Kidney epithelial cell (primary cell): ENCODE measurements at regions not wholly inside any gene's neighbourhood (a gene's known extent, or its start where the extent isn't known, plus 50 kb on each side); places are given as distances from the start of the nearest gene placed in this dataset.

Experiments used
- DNase-seq: peaks from one replicate; pipeline ENCODE4 v3.0.0-alpha.2; 2010; ENCODE audit warnings: low read depth
- H3K27me3 ChIP-seq: 2 replicates; pipeline ENCODE4 v1.6.0; 2011; ENCODE audit warnings: low read length; ENCODE audit not compliant: control insufficient read depth, insufficient read depth
- H3K36me3 ChIP-seq: 2 replicates; pipeline ENCODE4 v1.5.1; 2011; ENCODE audit warnings: low read length; ENCODE audit not compliant: control insufficient read depth, insufficient read depth
- H3K4me3 ChIP-seq: 2 replicates; pipeline ENCODE4 v1.5.1; 2011; ENCODE audit warnings: low read depth, mild to moderate bottlenecking, control low read depth, low read length
- CTCF ChIP-seq: IDR thresholded peaks from 2 replicates; pipeline ENCODE4 v1.5.1; 2011; ENCODE audit warnings: mild to moderate bottlenecking, moderate library complexity, low read length, control low read depth, inconsistent platforms; ENCODE audit not compliant: insufficient read depth, poor library complexity, severe bottlenecking

- Histone ChIP-seq H3K27me3 (no peaks in the 10 kb centered on the region), H3K36me3 (no peaks in the 10 kb centered on the region), H3K4me3 (no peak overlapping the region)
- no peak for TF ChIP-seq CTCF
- DNase-seq: no peak
These were observed 130.6 kb downstream of the TENT4A start for GRCh38 chr5:6843821-6844220.

- TF ChIP-seq CTCF: no peak
- Histone ChIP-seq H3K27me3 (no peaks in the 10 kb centered on the region), H3K4me3 (no peak overlapping the region)
These were observed 132.6 kb downstream of the TENT4A start for GRCh38 chr5:6845856-6846255.

GRCh38 chr5:6847870-6848269 is 134.6 kb downstream of the TENT4A start:
- no peak for TF ChIP-seq CTCF
- H3K36me3 ChIP-seq: no peaks in the 10 kb centered on the region
- no peak overlapping the region for H3K4me3 ChIP-seq
- H3K27me3 ChIP-seq: no peaks in the 10 kb centered on the region
- DNase-seq: no peak

More at GRCh38 chr5:6845856-6846255, 132.6 kb downstream of the TENT4A start:
- DNase-seq: no peak
- no peaks in the 10 kb centered on the region for H3K36me3 ChIP-seq

- no peaks in the 10 kb centered on the region for H3K27me3 ChIP-seq
- no peaks in the 10 kb centered on the region for H3K36me3 ChIP-seq
- DNase-seq: no peak
- no peak for TF ChIP-seq CTCF
- no peak overlapping the region for H3K4me3 ChIP-seq
These were observed 136.3 kb downstream of the TENT4A start for GRCh38 chr5:6849316-6850105.

- no peaks in the 10 kb centered on the region for H3K27me3 ChIP-seq
- TF ChIP-seq CTCF: no peak
- no peak overlapping the region for H3K4me3 ChIP-seq
- no peak for DNase-seq
- no peaks in the 10 kb centered on the region for H3K36me3 ChIP-seq
These were observed 136.8 kb downstream of the TENT4A start for GRCh38 chr5:6850106-6850432.

GRCh38 chr5:6856653-6857052 is 143.4 kb downstream of the TENT4A start:
- Histone ChIP-seq H3K36me3 (no peaks in the 10 kb centered on the region), H3K4me3 (no peak overlapping the region), H3K27me3 (no peaks in the 10 kb centered on the region)
- TF ChIP-seq CTCF: no peak
- DNase-seq: no peak
